ENCODE measurements at regions not wholly inside any gene's neighbourhood (a gene's known extent, or its start where the extent isn't known, plus 50 kb on each side); places are given as distances from the start of the nearest gene placed in this dataset.

- H2BK5ac ChIP-seq (ENCODE audit: low read depth, low read length, poor library complexity, severe bottlenecking), result no peak overlapping the region
- no peak overlapping the region for H2AFZ ChIP-seq (ENCODE audit: low read depth, low read length)
- peaks cover 89 to 95% of the 10 kb centered on the region in 2 experiments for H3K27me3 ChIP-seq (ENCODE audit: control insufficient read depth in 1 of 2, insufficient read depth in 1 of 2, low read length in 2 of 2)
- H3K18ac ChIP-seq (ENCODE audit: low read depth in 1 of 2, low read length in 2 of 2), result no peak overlapping the region
- H3K9me3 ChIP-seq (ENCODE audit: control insufficient read depth, low read length), result no peaks in the 10 kb centered on the region
- no peak overlapping the region for H4K91ac ChIP-seq (ENCODE audit: low read length)
- no peak overlapping the region for H3K9ac ChIP-seq (ENCODE audit: low read length)
- H3K4me3 ChIP-seq (ENCODE audit: insufficient read depth in 1 of 2, low read depth in 1 of 2, low read length in 2 of 2), result no peak overlapping the region
- H2BK15ac ChIP-seq (ENCODE audit: low read depth, poor library complexity, severe bottlenecking), result no peak overlapping the region
- no peaks in the 10 kb centered on the region for H3K36me3 ChIP-seq (ENCODE audit: control insufficient read depth in 1 of 2, insufficient read depth in 2 of 2, low read depth in 1 of 2, low read length in 2 of 2)
- H3K79me1 ChIP-seq (replicated peaks; ENCODE audit: low read length, poor library complexity, severe bottlenecking), result no peaks in the 10 kb centered on the region
- no peak overlapping the region for H2BK12ac ChIP-seq (ENCODE audit: low read length in 2 of 2)
- no peak overlapping the region for H3K4ac ChIP-seq (ENCODE audit: low read depth in 1 of 2, low read length in 2 of 2)
- no peak overlapping the region for H3K27ac ChIP-seq (ENCODE audit: low read length, poor library complexity, severe bottlenecking)
- H3K23ac ChIP-seq (ENCODE audit: low read length in 2 of 2), result no peak overlapping the region
- no peak overlapping the region for H3K14ac ChIP-seq (ENCODE audit: low read length in 2 of 2)
- H3K4me2 ChIP-seq (ENCODE audit: low read length, poor library complexity, severe bottlenecking), result no peak overlapping the region
- H2BK120ac ChIP-seq (ENCODE audit: low read depth, low read length), result no peak overlapping the region
- no peak overlapping the region for H2AK5ac ChIP-seq (ENCODE audit: low read length, severe bottlenecking)
- no peak for DNase-seq
- 86% methylated on average over 8 of the region's 10 CpGs for WGBS
- H3K4me1 ChIP-seq (ENCODE audit: control insufficient read depth, insufficient read depth, low read depth, low read length), result peaks cover 2% of the 10 kb centered on the region
- no peak overlapping the region for H4K8ac ChIP-seq (ENCODE audit: low read length)
These were observed 51.1 kb upstream of the POLG start for GRCh38 chr15:89385596-89386331.
